Loucy (cell line): ENCODE measurements at regions not wholly inside any gene's neighbourhood (a gene's known extent, or its start where the extent isn't known, plus 50 kb on each side); places are given as distances from the start of the nearest gene placed in this dataset.

Experiments used
- H2AFZ ChIP-seq: fragments of 200-600 bp; sonication (generic); 2 replicates; pipeline ENCODE4 v1.6.0; 2016; ENCODE audit warnings: antibody characterized with exemption, mild to moderate bottlenecking, low read length, moderate library complexity
- H3F3A ChIP-seq: fragments of 200-600 bp; 2 replicates; pipeline ENCODE4 v1.6.0; 2016; ENCODE audit warnings: antibody characterized with exemption, low read depth, mild to moderate bottlenecking
- H3K27me3 ChIP-seq: fragments of 200-600 bp; sonication (generic); 2 replicates; pipeline ENCODE4 v1.6.1; 2014; ENCODE audit warnings: low read length, mild to moderate bottlenecking; ENCODE audit not compliant: insufficient read depth, poor library complexity, severe bottlenecking
- H3K36me3 ChIP-seq: fragments of 200-600 bp; sonication (generic); 2 replicates; pipeline ENCODE4 v1.6.1; 2016; ENCODE audit warnings: low read length; ENCODE audit not compliant: insufficient read depth
- H3K4me1 ChIP-seq: fragments of 200-600 bp; sonication (generic); 2 replicates; pipeline ENCODE4 v1.5.1; 2014; ENCODE audit warnings: low read length, mild to moderate bottlenecking; ENCODE audit not compliant: insufficient read depth, poor library complexity, severe bottlenecking
- H3K4me2 ChIP-seq: fragments of 200-600 bp; sonication (generic); 2 replicates; pipeline ENCODE4 v1.6.0; 2014; ENCODE audit warnings: antibody characterized with exemption, low read length, low read depth, mild to moderate bottlenecking; ENCODE audit not compliant: poor library complexity, severe bottlenecking
- H3K4me3 ChIP-seq: fragments of 200-600 bp; sonication (generic); 2 replicates; pipeline ENCODE4 v1.5.1; 2014; ENCODE audit warnings: low read length, mild to moderate bottlenecking, mixed read lengths; ENCODE audit not compliant: poor library complexity, severe bottlenecking
- H3K79me2 ChIP-seq: fragments of 200-600 bp; sonication (generic); 2 replicates; pipeline ENCODE4 v1.6.1; 2014; ENCODE audit warnings: low read length; ENCODE audit not compliant: insufficient read depth
- H3K9ac ChIP-seq: fragments of 200-600 bp; sonication (generic); 2 replicates; pipeline ENCODE4 v1.6.0; 2014; ENCODE audit warnings: mild to moderate bottlenecking, low read depth, low read length, moderate library complexity; ENCODE audit not compliant: poor library complexity, severe bottlenecking
- H3K9me2 ChIP-seq: fragments of 200-600 bp; sonication (generic); replicated peaks from 2 replicates; pipeline ENCODE4 v1.6.1; 2016; ENCODE audit warnings: low read depth, low read length, mixed read lengths
- H3K9me3 ChIP-seq: fragments of 200-600 bp; sonication (generic); 2 replicates; pipeline ENCODE4 v1.6.1; 2014; ENCODE audit warnings: mild to moderate bottlenecking, antibody characterized with exemption, low read length, low read depth; ENCODE audit not compliant: insufficient read depth
- H4K20me1 ChIP-seq: fragments of 200-600 bp; sonication (generic); 2 replicates; pipeline ENCODE4 v1.6.0; 2014; ENCODE audit warnings: antibody characterized with exemption, low read length, mild to moderate bottlenecking; ENCODE audit not compliant: insufficient read depth, poor library complexity, severe bottlenecking
- CTCF ChIP-seq: fragments of 200-600 bp; sonication (generic); conservative IDR thresholded peaks from 2 replicates; pipeline ENCODE4 v1.5.1; 2014; ENCODE audit warnings: mild to moderate bottlenecking, antibody characterized with exemption, low read length
- EZH2phosphoT487 ChIP-seq: fragments of 200-600 bp; IDR thresholded peaks from 2 replicates; pipeline ENCODE4 v1.6.1; 2018; ENCODE audit warnings: antibody characterized with exemption, mild to moderate bottlenecking, moderate library complexity, borderline replicate concordance

- H3K4me3 ChIP-seq: no peak overlapping the region
- H2AFZ ChIP-seq: no peak overlapping the region
- no peaks in the 10 kb centered on the region for H3K9me3 ChIP-seq
- no peaks in the 10 kb centered on the region for H3F3A ChIP-seq
- no peaks in the 10 kb centered on the region for H3K79me2 ChIP-seq
- no peaks in the 10 kb centered on the region for H3K36me3 ChIP-seq
- no peak overlapping the region for H3K9ac ChIP-seq
- no peak for TF ChIP-seq CTCF
- TF ChIP-seq EZH2phosphoT487: no peak
- H3K4me2 ChIP-seq: no peak overlapping the region
- no peaks in the 10 kb centered on the region for H4K20me1 ChIP-seq
- no peaks in the 10 kb centered on the region for H3K27me3 ChIP-seq
- H3K4me1 ChIP-seq: no peaks in the 10 kb centered on the region
- no peaks in the 10 kb centered on the region for H3K9me2 ChIP-seq
Measured at GRCh38 chrX:149346306-149346705, 158.8 kb downstream of the IDS start.

GRCh38 chrX:149322316-149322715 lies 182.8 kb downstream of the IDS start:
- no peaks in the 10 kb centered on the region for H3K27me3 ChIP-seq
- H4K20me1 ChIP-seq: no peaks in the 10 kb centered on the region
- no peaks in the 10 kb centered on the region for H3K4me1 ChIP-seq
- TF ChIP-seq EZH2phosphoT487: no peak
- TF ChIP-seq CTCF: no peak
- H3F3A ChIP-seq: no peaks in the 10 kb centered on the region
- no peaks in the 10 kb centered on the region for H3K9me3 ChIP-seq
- H2AFZ ChIP-seq: no peak overlapping the region
- H3K4me3 ChIP-seq: no peak overlapping the region
- no peaks in the 10 kb centered on the region for H3K36me3 ChIP-seq
- no peaks in the 10 kb centered on the region for H3K79me2 ChIP-seq
- no peak overlapping the region for H3K9ac ChIP-seq
- H3K9me2 ChIP-seq: no peaks in the 10 kb centered on the region
- no peak overlapping the region for H3K4me2 ChIP-seq

- Histone ChIP-seq H2AFZ (no peak overlapping the region), H3K79me2 (no peaks in the 10 kb centered on the region), H3K9me2 (no peaks in the 10 kb centered on the region), H3K4me1 (no peaks in the 10 kb centered on the region), H3K9ac (no peak overlapping the region), H3K27me3 (no peaks in the 10 kb centered on the region), H3K9me3 (no peaks in the 10 kb centered on the region), H3K36me3 (no peaks in the 10 kb centered on the region), H3K4me2 (no peak overlapping the region), H3K4me3 (no peak overlapping the region), H3F3A (no peaks in the 10 kb centered on the region), H4K20me1 (no peaks in the 10 kb centered on the region)
- TF ChIP-seq EZH2phosphoT487 (no peak), CTCF (no peak)
Measured at GRCh38 chrX:149313871-149314371, 191.2 kb downstream of the IDS start.
